HepG2 (cell line): ENCODE measurements at regions not wholly inside any gene's neighbourhood (a gene's known extent, or its start where the extent isn't known, plus 50 kb on each side); places are given as distances from the start of the nearest gene placed in this dataset.

Experiments used
- ETV6 ChIP-seq: sonication (generic); formaldehyde crosslinking; conservative IDR thresholded peaks from 2 replicates; pipeline ENCODE4 v1.4.0; 2020; ENCODE audit warnings: missing genetic modification reagents
- RAD21 ChIP-seq: fragments of 450-650 bp; formaldehyde crosslinking; IDR thresholded peaks from 2 replicates; pipeline ENCODE4 v1.5.0; 2020; ENCODE audit warnings: mild to moderate bottlenecking
- RFX5 ChIP-seq: IDR thresholded peaks from 2 replicates; pipeline ENCODE4 v1.6.1; 2011; ENCODE audit warnings: low read depth, low read length, improper control_type of control experiment
- YY1 ChIP-seq: IDR thresholded peaks from 2 replicates; pipeline ENCODE4 v1.6.1; 2011; ENCODE audit warnings: low read length, low read depth, moderate library complexity, mild to moderate bottlenecking; ENCODE audit not compliant: insufficient read depth, insufficient replicate concordance

- TF ChIP-seq YY1: no peak
- no peak for TF ChIP-seq ETV6 (CRISPR knock-in tag)
- no peak for TF ChIP-seq RFX5
- no peak for TF ChIP-seq RAD21
These were observed 447.8 kb downstream of the FAM133A start for GRCh38 chrX:94121799-94122198.
